ENCODE measurements at regions not wholly inside any gene's neighbourhood (a gene's known extent, or its start where the extent isn't known, plus 50 kb on each side); places are given as distances from the start of the nearest gene placed in this dataset.

DNA sequence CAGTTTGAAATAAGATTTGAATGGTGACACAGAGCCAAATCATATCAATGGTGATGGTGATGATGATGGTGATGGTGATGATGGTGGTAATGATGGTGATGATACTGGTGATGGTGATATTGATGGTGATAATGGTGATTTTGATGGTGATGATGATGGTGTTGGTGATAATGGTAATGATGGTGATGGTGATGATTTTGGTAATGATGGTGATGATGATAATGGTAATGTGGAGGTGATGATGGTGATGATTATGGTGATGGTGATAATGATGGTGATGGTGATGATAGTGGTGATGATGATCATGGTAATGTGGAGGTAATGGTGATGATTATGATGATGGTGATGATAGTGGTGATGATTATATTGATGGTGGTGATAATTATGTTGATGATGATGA lies 311.9 kb upstream of the SFSWAP start:
- peaks cover 16% of the 10 kb centered on the region; the same call in 1 of the 2 replicates for H3K23me2 ChIP-seq (ENCODE audit: low read depth, low read length)
- no peak overlapping the region for H2BK20ac ChIP-seq (ENCODE audit: low read length)
- H2AFZ ChIP-seq (ENCODE audit: low read length) = no peak overlapping the region
- H2BK15ac ChIP-seq (ENCODE audit: low read length) = no peak overlapping the region
- peaks cover 0 to 5% of the 10 kb centered on the region in 2 experiments for H4K20me1 ChIP-seq (replicated peaks in 1 of 2; ENCODE audit: control insufficient read depth in 1 of 2, insufficient read depth in 2 of 2, low read length in 2 of 2)
- no peak overlapping the region for H3K23ac ChIP-seq (ENCODE audit: insufficient read length)
- no peak overlapping the region for H4K91ac ChIP-seq (replicated peaks; ENCODE audit: insufficient read length, low read length)
- DNase-seq (ENCODE audit: low read depth in 1 of 2, low spot score in 2 of 2) (no peak), FAIRE-seq (no peak)
- H3K18ac ChIP-seq (ENCODE audit: extremely low read depth, low read length) = no peak overlapping the region
- no peak overlapping the region for H3K27ac ChIP-seq (ENCODE audit: low read depth, low read length)
- TF ChIP-seq TAF1 (IDR thresholded peaks at IDR 0.05; ENCODE audit: low read depth, low read length) (no peak), BRCA1 (IDR thresholded peaks at IDR 0.05; ENCODE audit: low read depth, low read length) (no peak), EZH2 (IDR thresholded peaks at IDR 0.05; ENCODE audit: low read depth, low read length, severe bottlenecking) (no peak), KDM4A (IDR thresholded peaks at IDR 0.05; ENCODE audit: low read depth, low read length, severe bottlenecking) (no peak), CREB1 (IDR thresholded peaks at IDR 0.05) (no peak)
- TF ChIP-seq, protein P1, sequence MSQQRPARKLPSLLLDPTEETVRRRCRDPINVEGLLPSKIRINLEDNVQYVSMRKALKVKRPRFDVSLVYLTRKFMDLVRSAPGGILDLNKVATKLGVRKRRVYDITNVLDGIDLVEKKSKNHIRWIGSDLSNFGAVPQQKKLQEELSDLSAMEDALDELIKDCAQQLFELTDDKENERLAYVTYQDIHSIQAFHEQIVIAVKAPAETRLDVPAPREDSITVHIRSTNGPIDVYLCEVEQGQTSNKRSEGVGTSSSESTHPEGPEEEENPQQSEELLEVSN (IDR thresholded peaks at IDR 0.05) = no peak
- no peak overlapping the region for H3K14ac ChIP-seq (ENCODE audit: insufficient read length)
- no peak overlapping the region for H4K8ac ChIP-seq (ENCODE audit: extremely low read depth, insufficient read depth, low read length)
- H2BK120ac ChIP-seq (replicated peaks; ENCODE audit: low read depth, low read length) = no peak overlapping the region
- H3K4me1 ChIP-seq (replicated peaks in 1 of 4; ENCODE audit: control insufficient read depth in 3 of 4, insufficient read depth in 4 of 4, low read length in 3 of 4) = no peaks in the 10 kb centered on the region
- peak overlapping the region; percentile 61; the same call in 1 of the 2 replicates for H2AK5ac ChIP-seq (ENCODE audit: low read depth, low read length)
- no peaks in the 10 kb centered on the region for H3K79me1 ChIP-seq (ENCODE audit: low read depth, low read length)
- H3K79me2 ChIP-seq (ENCODE audit: control insufficient read depth in 1 of 2, insufficient read depth in 2 of 2, low read length in 2 of 2) = no peaks in the 10 kb centered on the region
- H3K9me3 ChIP-seq (ENCODE audit: insufficient read depth in 2 of 2, low read depth in 1 of 2, low read length in 1 of 2) = peaks cover 34 to 37% of the 10 kb centered on the region in 2 experiments
- no peaks in the 10 kb centered on the region for H3K36me3 ChIP-seq (ENCODE audit: control insufficient read depth in 2 of 4, insufficient read depth in 4 of 4, low read length in 3 of 4)
- H3K56ac ChIP-seq (replicated peaks; ENCODE audit: insufficient read length, low read depth, low read length) = peak overlapping the region; percentile 89
- H3K4me2 ChIP-seq (ENCODE audit: insufficient read depth in 1 of 2, low read depth in 2 of 2, low read length in 2 of 2) = no peak overlapping the region
- no peak overlapping the region for H3K4me3 ChIP-seq (ENCODE audit: extremely low read depth in 1 of 4, insufficient read depth in 2 of 4, low read depth in 3 of 4, low read length in 4 of 4)
- no peak overlapping the region for H2BK12ac ChIP-seq (ENCODE audit: low read depth, low read length)
- ChIA-PET CTCF (ENCODE audit: partially characterized antibody) (interaction anchor here (1.3 kb wide), 1 partner anchor 23 kb away, joined by 4 read pairs; no protein-coding TSS in a partner anchor), POLR2A (ENCODE audit: partially characterized antibody) (no interaction called here)
- H2BK5ac ChIP-seq (ENCODE audit: low read depth, low read length) = no peak overlapping the region
- H3K9ac ChIP-seq (replicated peaks in 1 of 4; ENCODE audit: extremely low read depth in 1 of 4, low read depth in 3 of 4, low read length in 3 of 4) = no peak overlapping the region
- no peak overlapping the region for H3K4ac ChIP-seq (replicated peaks; ENCODE audit: insufficient read length, low read depth, low read length)
- no peaks in the 10 kb centered on the region; a peak in 1 of 7 replicates for H3K27me3 ChIP-seq (replicated peaks in 1 of 4; ENCODE audit: control insufficient read depth in 3 of 4, extremely low read depth in 1 of 4, insufficient read depth in 3 of 4, low read length in 3 of 4)
- H4K5ac ChIP-seq (ENCODE audit: insufficient read length, low read depth, low read length) = no peak overlapping the region

Measured in H1 (cell line).